Stimulated activated CD4-positive, alpha-beta T cell treated with anti-CD3 and anti-CD28 coated beads, TNF-alpha, amount 100 ng/mL, for 48 hours (primary cell): ENCODE measurements at regions not wholly inside any gene's neighbourhood (a gene's known extent, or its start where the extent isn't known, plus 50 kb on each side); places are given as distances from the start of the nearest gene placed in this dataset.
"Not testable (repeated sequence)": the region's sequence is repeated elsewhere in the genome, so short reads cannot be mapped to it uniquely, and the experiment has no call there.

Experiments
- DNase-seq, 3 donors: peaks; one replicate each; pipeline ENCODE4 v3.0.0-alpha.2; 2020; ENCODE audit warnings: low read depth in 3 of 3

- DNase-seq: no peak
These were observed 564.4 kb downstream of the TBL1XR1 start for GRCh38 chr3:176632925-176633324.

GRCh38 chr3:176631165-176631564, 566.1 kb downstream of the TBL1XR1 start:
- DNase-seq: no peak

GRCh38 chr3:176628101-176628639, 569.1 kb downstream of the TBL1XR1 start:
- no peak for DNase-seq

- DNase-seq: no peak
These were observed 573.7 kb downstream of the TBL1XR1 start for GRCh38 chr3:176623468-176624150.

GRCh38 chr3:176619833-176620232, 577.4 kb downstream of the TBL1XR1 start:
- DNase-seq: no peak

GRCh38 chr3:176615826-176616225, 581.5 kb downstream of the TBL1XR1 start:
- DNase-seq: no peak

- DNase-seq: no peak
These were observed 585.6 kb downstream of the TBL1XR1 start for GRCh38 chr3:176611703-176612102.

- no peak for DNase-seq
These were observed 587.9 kb downstream of the TBL1XR1 start for GRCh38 chr3:176609361-176609760.

- not testable (repeated sequence) for DNase-seq
These were observed 591.7 kb downstream of the TBL1XR1 start for GRCh38 chr3:176605553-176605952.

GRCh38 chr3:176595307-176595706, 602.0 kb downstream of the TBL1XR1 start:
- no peak for DNase-seq

GRCh38 chr3:176590722-176591121, 606.6 kb downstream of the TBL1XR1 start:
- no peak for DNase-seq

- DNase-seq: no peak
These were observed 610.2 kb downstream of the TBL1XR1 start for GRCh38 chr3:176587089-176587488.

GRCh38 chr3:176584413-176585176, 612.7 kb downstream of the TBL1XR1 start:
- no peak for DNase-seq

- DNase-seq: no peak
These were observed 613.3 kb downstream of the TBL1XR1 start for GRCh38 chr3:176583956-176584355.

- no peak for DNase-seq
These were observed 615.7 kb downstream of the TBL1XR1 start for GRCh38 chr3:176581589-176581988.

- DNase-seq: no peak
These were observed 617.5 kb downstream of the TBL1XR1 start for GRCh38 chr3:176579711-176580185.

GRCh38 chr3:176578316-176578715, 619.0 kb downstream of the TBL1XR1 start:
- DNase-seq: no peak

GRCh38 chr3:176577447-176577846, 619.8 kb downstream of the TBL1XR1 start:
- no peak for DNase-seq

GRCh38 chr3:176574786-176575185, 622.5 kb downstream of the TBL1XR1 start:
- no peak for DNase-seq

GRCh38 chr3:176571926-176572325, 625.4 kb downstream of the TBL1XR1 start:
- no peak for DNase-seq

- no peak for DNase-seq
These were observed 626.3 kb downstream of the TBL1XR1 start for GRCh38 chr3:176570992-176571391.

GRCh38 chr3:176568189-176568588, 629.1 kb downstream of the TBL1XR1 start:
- DNase-seq: no peak

- DNase-seq: no peak
These were observed 630.5 kb downstream of the TBL1XR1 start for GRCh38 chr3:176566757-176567156.
